Right ventricle myocardium superior (tissue), 1 donor: ENCODE measurements at regions not wholly inside any gene's neighbourhood (a gene's known extent, or its start where the extent isn't known, plus 50 kb on each side); places are given as distances from the start of the nearest gene placed in this dataset.

Experiments
- ATAC-seq: fragments of 200-7000 bp; cut with Tn5 transposase; one replicate; pipeline ENCODE4 v1.9.1; 2020; ENCODE audit warnings: mild to moderate bottlenecking; ENCODE audit not compliant: poor library complexity
- DNase-seq: peaks from one replicate; pipeline ENCODE4 v3.0.0-alpha.2; 2020
- intact Hi-C: fragments of 100-400 bp; cut with DNase I; formaldehyde crosslinking; loops from one replicate; pipeline ENCODE4 v1.11.2; 2022
- donor health status: DM: no; HTN: yes; CAD: no; lungs with severe emphysema.

DNA sequence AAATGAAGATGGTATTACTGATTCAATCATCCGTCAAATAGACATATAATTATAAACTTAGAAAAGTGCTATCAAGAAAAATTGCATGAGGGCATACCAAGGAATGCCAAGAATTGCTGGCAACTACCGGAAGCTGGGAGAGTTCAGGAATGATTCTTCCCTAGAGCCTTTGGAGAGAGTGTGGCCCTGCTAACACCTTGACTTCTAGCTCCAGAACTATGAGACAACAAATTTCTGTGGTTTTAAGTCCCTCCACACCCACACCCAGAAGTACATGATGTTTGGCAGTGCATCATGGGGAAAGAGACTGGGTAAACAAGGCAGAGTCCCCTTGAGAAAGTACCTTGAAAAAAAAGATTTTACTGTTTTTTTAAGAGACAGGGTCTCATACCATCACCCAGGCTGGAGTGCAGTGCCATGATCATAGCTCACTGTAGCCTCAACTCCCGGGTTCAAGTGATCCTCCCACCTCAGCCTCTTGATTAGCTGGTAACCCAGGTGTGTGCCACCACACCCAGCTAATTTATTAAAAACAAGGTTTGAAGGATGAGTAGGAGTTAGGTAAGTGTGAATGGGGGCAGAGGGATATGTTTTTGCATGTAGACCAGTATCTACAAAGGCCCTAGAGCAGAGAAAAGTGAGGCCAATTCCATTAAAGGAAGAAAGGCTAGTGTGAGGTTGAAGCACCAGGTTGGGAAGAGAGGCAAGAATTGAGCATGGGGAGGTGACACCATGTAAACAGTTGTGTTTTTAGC lies 53.1 kb downstream of the GSX2 start:
- DNase-seq (no peak), ATAC-seq (no peak)
- intact Hi-C loops, result no loop called here

DNA sequence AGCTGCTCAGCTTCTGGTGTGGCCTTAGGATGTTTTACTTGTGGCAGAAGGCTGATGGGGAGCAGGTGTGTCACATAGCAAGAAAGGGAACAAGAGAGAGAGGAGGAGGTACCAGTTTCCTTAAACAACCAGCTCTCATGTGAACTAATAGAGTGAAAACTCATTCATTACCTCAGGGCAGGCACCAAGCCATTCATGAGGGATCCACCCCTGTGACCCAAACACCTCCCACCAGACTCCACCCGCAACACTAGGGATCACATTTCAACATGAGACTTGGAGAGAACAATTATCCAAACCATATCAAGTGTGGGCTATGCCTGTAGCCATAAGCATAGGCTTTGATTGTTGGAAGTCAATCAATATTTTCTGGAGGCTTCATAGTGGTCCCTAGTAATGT lies 56.0 kb downstream of the GSX2 start:
- intact Hi-C loops, result no loop called here
- ATAC-seq (no peak), DNase-seq (no peak)

DNA sequence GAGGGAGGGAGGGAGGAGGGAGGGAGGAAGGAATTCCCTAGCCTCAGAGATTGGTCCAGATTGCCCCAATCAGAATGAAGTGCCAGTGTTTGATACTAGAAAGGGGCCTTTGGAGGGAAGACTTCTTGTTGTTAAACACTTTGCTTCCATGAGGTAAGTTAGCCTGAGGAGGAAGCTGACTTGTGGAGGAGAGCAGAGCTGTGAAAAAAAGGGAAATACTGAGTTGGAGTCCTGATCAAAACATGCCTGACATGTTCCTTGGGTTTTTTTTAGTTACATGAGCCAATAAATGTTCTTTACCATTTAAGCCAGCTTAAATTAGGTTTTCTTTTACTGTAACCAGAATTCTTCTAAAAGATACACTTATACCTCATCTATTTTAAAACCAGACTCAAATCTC lies 57.6 kb downstream of the GSX2 start:
- no peak for DNase-seq
- intact Hi-C loops, result no loop called here
- no peak for ATAC-seq

DNA sequence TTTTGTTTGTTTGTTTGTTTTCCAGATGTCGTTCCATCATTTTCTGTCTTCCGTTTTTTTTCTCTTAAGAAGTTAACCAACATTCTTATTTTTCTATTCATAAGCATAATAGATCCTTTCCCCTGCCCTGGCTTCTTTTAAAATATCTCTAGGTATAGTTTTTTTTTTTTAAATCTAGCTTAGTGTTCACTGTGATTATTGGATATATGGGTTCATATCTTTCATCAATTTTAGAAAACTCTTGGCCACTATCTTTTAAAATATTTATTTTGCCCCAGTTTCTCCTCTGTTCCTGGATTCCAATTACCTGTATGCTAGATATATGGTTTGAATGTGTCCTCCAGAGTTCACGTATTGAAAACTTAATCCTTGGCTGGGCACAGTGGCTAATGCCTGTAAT lies 59.6 kb downstream of the GSX2 start:
- DNase-seq (no peak), ATAC-seq (no peak)
- intact Hi-C loops, result no loop called here

GRCh38 chr4:54165011-54165410 lies 64.1 kb upstream of the PDGFRA start:
- intact Hi-C loops, result no loop called here
- ATAC-seq (no peak), DNase-seq (no peak)

DNA sequence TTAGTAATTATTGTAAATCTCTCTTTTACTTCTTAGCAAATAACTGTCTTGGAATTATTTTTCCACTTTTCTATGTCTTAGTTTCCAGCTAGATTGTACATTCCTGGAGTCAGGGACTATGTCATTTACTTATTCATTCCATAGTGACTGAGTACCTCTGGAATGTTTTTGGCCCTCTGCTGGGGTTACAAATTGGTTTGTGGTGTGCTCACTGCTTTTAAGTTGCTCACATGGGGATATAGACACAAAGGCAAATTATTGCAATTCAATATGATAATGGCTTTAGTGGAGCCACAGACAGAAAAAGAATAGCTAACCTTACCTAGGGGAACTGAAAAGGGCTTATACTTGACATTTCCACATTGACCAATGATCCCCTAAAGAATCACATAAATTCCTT lies 63.7 kb upstream of the PDGFRA start:
- intact Hi-C loops, result no loop called here
- DNase-seq (no peak), ATAC-seq (no peak)

DNA sequence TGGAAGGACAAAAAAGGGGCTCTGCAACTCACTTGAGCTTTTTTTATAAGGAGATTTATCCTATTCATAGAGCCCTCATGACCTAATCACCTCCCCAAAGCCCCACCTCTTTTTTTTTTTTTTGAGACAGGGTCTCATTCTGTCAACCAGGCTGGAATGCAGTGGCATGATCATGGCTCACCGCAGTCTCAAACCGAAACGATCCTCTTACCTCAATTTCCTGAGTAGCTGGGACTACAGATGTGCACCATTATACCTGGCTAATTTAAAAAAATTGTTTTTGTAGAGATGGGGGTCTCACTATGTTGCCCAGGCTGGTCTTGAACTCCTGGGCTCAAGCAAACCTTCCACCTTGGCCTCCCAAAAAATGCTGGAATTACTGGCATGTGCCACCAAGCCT lies 61.6 kb upstream of the PDGFRA start:
- no peak for ATAC-seq
- DNase-seq, result no peak
- intact Hi-C loops, result no loop called here

GRCh38 chr4:54169176-54169575 lies 59.9 kb upstream of the PDGFRA start:
- DNase-seq, result no peak
- intact Hi-C loops, result no loop called here
- ATAC-seq, result no peak

DNA sequence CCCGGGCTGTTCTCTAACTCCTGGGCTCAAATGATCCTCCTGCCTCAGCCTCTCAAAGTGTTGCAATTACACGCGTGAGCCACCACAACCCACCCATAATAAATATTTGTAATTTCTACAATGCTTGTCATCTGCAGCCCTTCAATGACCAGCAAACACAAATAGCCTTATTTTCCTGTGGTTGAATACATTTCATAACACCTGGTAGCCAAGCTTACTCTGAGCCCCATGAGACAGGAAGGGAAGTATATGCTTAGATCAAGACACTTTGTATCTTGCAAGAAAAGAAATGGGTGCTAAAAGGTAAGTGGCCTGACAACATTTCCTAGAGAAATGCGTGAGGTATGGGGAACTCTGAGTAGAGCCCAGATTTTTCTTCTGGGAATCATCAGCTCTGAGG lies 56.9 kb upstream of the PDGFRA start:
- intact Hi-C loops, result no loop called here
- ATAC-seq (no peak), DNase-seq (no peak)

GRCh38 chr4:54173281-54173912 lies 55.7 kb upstream of the PDGFRA start:
- DNase-seq (no peak), ATAC-seq (peak; percentile 71)
- intact Hi-C loops, result no loop called here

- intact Hi-C loops, result no loop called here
- ATAC-seq (no peak), DNase-seq (no peak)
Observed at GRCh38 chr4:54176202-54176601, 52.9 kb upstream of the PDGFRA start.
